Naive thymus-derived CD8-positive, alpha-beta T cell (primary cell): ENCODE measurements at regions not wholly inside any gene's neighbourhood (a gene's known extent, or its start where the extent isn't known, plus 50 kb on each side); places are given as distances from the start of the nearest gene placed in this dataset.
"Not testable (repeated sequence)": the region's sequence is repeated elsewhere in the genome, so short reads cannot be mapped to it uniquely, and the experiment has no call there.

Source experiments
- ATAC-seq, 2 donors: fragments of 150-1000 bp; cut with Tn5 transposase in 1 of 2; sonication (Bioruptor Pico), chemical (Tn5 transposase) in 1 of 2; 1 replicate in 1 of 2; 2 replicates in 1 of 2; pipeline ENCODE4 v1.10.0; 2021; ENCODE audit warnings: mild to moderate bottlenecking in 2 of 2, moderate library complexity in 2 of 2
- POLR2A ChIA-PET: fragments of 350-600 bp; sonication (Branson Sonifier 250); formaldehyde crosslinking; loops from one replicate; lab custom pipeline; 2021; ENCODE audit warnings: antibody characterized with exemption; lab: Charles Lee
- DNase-seq, 10 donors: peaks; one replicate each; pipeline versions ENCODE4 v3.0.0 to v3.0.0-alpha.2; 2020 to 2022
- H3K27ac Mint-ChIP-seq, 10 donors: one replicate each; pipeline ENCODE4 v1.8.0; 2020 to 2022; ENCODE audit warnings: mild to moderate bottlenecking in 10 of 10, mixed read lengths in 10 of 10, moderate library complexity in 4 of 10, inconsistent platforms in 1 of 10
- H3K27me3 Mint-ChIP-seq, 5 donors: one replicate each; pipeline ENCODE4 v1.8.0; 2021 to 2022; ENCODE audit warnings: mixed read lengths in 5 of 5
- H3K36me3 Mint-ChIP-seq, 3 donors: one replicate each; pipeline ENCODE4 v1.8.0; 2020 to 2022; ENCODE audit warnings: mixed read lengths in 3 of 3, mild to moderate bottlenecking in 2 of 3, inconsistent platforms in 1 of 3
- H3K4me1 Mint-ChIP-seq, 4 donors: one replicate each; pipeline ENCODE4 v1.8.0; 2021 to 2022; ENCODE audit warnings: mixed read lengths in 4 of 4
- H3K4me3 Mint-ChIP-seq, 10 donors: one replicate each; pipeline ENCODE4 v1.8.0; 2020 to 2022; ENCODE audit warnings: mild to moderate bottlenecking in 10 of 10, mixed read lengths in 10 of 10, moderate library complexity in 6 of 10, inconsistent platforms in 1 of 10
- H3K9me3 Mint-ChIP-seq, 9 donors: one replicate each; pipeline ENCODE4 v1.8.0; 2020 to 2022; ENCODE audit warnings: mixed read lengths in 9 of 9, mild to moderate bottlenecking in 3 of 9, inconsistent platforms in 1 of 9, moderate library complexity in 1 of 9

DNA sequence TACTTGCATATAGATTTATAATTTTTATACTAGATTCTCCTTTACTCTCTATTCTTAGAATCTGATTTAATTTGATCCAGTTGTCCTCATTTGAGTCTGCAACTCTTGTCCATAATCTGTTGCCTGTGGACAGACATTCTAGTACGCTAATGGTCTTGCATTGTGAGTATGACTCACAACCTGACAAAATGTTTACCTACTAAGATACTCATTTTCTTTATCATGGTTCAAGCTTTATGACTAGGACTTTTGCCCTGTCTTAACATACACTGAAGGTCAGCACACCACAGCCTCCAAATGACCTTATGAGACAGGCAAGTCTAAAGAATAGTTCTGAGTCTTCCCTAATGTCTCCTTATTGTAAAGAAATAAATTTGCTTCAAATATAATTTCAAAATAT is 142.3 kb upstream of the CDH7 start:
- Mint-ChIP-seq H3K36me3 (no peaks in the 10 kb centered on the region), H3K27ac (no peak overlapping the region), H3K4me1 (no peaks in the 10 kb centered on the region), H3K27me3 (no peaks in the 10 kb centered on the region), H3K4me3 (no peak overlapping the region), H3K9me3 (peaks cover 0 to 19% (median 10%) of the 10 kb centered on the region in 9 donors)
- no peak for DNase-seq
- POLR2A ChIA-PET, result no interaction called here
- ATAC-seq, result no peak

DNA sequence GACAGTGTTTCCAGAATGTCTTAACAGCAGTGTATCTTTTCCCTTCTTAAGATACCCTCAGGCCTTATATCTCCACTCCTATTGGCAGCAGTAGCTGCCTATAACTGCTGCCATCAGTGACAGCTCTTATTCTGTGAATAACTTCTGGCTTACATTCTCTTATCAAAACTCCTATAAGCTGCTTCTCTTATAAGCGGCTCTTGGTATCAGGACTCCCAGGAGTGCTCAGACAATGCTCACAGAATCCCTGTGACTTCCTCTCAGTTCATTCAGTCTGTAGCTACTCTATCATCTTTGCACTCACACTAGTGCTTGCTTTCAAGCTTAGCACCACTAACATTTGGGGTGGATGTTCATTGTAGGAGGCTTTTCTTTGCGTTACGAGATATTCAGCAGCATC is 143.7 kb upstream of the CDH7 start:
- Mint-ChIP-seq H3K4me1 (no peaks in the 10 kb centered on the region), H3K27me3 (no peaks in the 10 kb centered on the region), H3K36me3 (no peaks in the 10 kb centered on the region), H3K4me3 (no peak overlapping the region), H3K27ac (no peak overlapping the region), H3K9me3 (peaks cover 0 to 27% (median 10%) of the 10 kb centered on the region in 9 donors)
- ATAC-seq (no peak), DNase-seq (no peak)
- POLR2A ChIA-PET, result no interaction called here

DNA sequence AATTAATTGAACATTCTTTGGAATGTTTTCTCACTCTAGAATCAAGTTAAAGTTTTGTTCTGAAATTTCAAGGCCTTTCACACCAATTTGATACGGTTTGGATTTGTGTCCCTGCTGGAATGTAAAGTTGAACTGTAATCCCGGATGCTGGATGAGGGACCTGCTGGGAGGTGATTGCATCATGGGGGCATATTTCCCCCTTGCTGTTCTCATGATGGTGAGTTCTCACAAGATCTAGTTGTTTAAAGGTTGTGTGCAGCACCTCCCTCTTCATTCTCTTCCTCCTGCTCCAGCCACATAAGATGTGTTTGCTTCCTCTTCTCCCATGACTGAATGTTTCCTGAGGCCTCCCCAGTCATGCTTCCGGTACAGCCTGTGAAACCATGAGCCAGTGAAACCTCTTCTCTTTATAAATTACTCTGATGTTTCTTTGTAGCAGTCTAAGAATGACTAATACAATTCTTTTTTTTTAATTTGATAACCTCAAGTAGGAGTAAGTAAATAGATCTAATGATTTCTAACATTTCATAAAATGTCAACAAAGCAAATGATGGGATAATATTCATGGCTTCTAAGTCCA is 144.2 kb upstream of the CDH7 start:
- ATAC-seq (no peak), DNase-seq (no peak)
- H3K27me3 Mint-ChIP-seq, result no peaks in the 10 kb centered on the region
- peaks cover 0 to 29% (median 10%) of the 10 kb centered on the region in 9 donors for H3K9me3 Mint-ChIP-seq
- no peak overlapping the region for H3K27ac Mint-ChIP-seq
- no peaks in the 10 kb centered on the region for H3K4me1 Mint-ChIP-seq
- H3K36me3 Mint-ChIP-seq, result no peaks in the 10 kb centered on the region
- H3K4me3 Mint-ChIP-seq, result no peak overlapping the region
- POLR2A ChIA-PET, result no interaction called here

DNA sequence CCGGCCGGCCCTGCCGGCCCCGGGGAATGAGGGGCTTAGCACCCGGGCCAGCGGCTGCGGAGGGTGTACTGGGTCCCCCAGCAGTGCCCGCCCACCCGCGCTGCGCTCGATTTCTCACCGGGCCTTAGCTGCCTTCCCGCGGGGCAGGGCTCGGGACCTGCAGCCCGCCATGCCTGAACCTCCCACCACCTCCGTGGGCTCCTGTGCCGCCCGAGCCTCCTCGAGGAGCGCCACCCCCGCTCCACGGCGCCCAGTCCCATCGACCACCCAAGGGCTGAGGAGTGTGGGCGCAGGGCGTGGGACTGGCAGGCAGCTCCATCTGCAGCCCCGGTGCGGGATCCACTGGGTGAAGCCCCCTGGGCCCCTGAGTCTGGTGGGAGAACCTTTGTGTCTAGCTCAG is 145.5 kb upstream of the CDH7 start:
- ATAC-seq, H3K4me3 Mint-ChIP-seq, H3K27ac Mint-ChIP-seq, H3K4me1 Mint-ChIP-seq, DNase-seq, H3K27me3 Mint-ChIP-seq, H3K36me3 Mint-ChIP-seq, POLR2A ChIA-PET: not testable (repeated sequence)
- peaks cover 0 to 29% (median 9%) of the 10 kb centered on the region in 9 donors for H3K9me3 Mint-ChIP-seq

DNA sequence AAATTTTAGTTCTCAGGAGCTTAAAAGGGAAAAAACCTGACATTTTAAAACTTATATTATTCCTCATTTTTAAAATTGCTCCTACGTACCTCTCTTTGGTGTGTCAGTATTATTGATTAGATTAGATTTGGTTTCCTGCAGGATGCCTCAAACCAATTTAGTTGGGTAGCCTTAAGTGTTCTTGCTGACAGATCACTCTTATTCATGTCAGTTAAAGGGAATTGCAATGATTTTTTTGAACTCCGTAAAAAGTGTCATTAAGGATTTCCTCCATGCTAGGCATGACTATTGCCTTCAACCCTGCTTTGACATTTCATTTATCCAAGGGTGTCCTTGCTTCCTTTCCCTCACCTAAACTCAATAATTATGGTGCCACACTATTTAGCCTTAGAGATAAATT is 149.0 kb upstream of the CDH7 start:
- ATAC-seq, result no peak
- no peak overlapping the region for H3K4me3 Mint-ChIP-seq
- no peaks in the 10 kb centered on the region for H3K27me3 Mint-ChIP-seq
- DNase-seq, result no peak
- POLR2A ChIA-PET, result no interaction called here
- no peak overlapping the region for H3K27ac Mint-ChIP-seq
- H3K4me1 Mint-ChIP-seq, result no peaks in the 10 kb centered on the region
- H3K9me3 Mint-ChIP-seq, result peaks cover 0 to 15% (median 5%) of the 10 kb centered on the region in 9 donors
- no peaks in the 10 kb centered on the region for H3K36me3 Mint-ChIP-seq

DNA sequence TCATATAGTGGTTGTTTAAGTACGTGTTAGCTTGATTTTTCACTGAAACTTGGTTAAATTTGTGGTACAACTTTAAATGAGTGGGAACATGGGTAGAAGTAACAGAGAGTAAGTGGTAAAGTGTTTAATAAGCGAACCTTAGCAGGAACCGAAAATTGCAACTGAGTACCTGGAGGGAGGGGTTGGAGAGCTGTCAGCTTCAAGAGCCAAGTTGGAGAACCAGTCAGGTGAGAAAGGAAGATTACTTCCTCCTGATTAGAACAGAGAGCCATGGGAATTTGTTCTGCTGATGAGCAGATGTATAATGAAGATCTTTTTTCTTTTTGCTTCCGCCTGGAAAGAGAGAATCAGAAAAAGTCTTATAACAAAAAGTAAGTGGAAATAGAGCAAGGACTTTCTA is 158.4 kb upstream of the CDH7 start:
- ATAC-seq (no peak), DNase-seq (no peak)
- Mint-ChIP-seq H3K9me3 (peaks cover 0 to 17% (median 6%) of the 10 kb centered on the region in 9 donors), H3K27me3 (no peaks in the 10 kb centered on the region), H3K27ac (no peak overlapping the region), H3K36me3 (no peaks in the 10 kb centered on the region), H3K4me3 (no peak overlapping the region), H3K4me1 (no peaks in the 10 kb centered on the region)
- POLR2A ChIA-PET, result no interaction called here

DNA sequence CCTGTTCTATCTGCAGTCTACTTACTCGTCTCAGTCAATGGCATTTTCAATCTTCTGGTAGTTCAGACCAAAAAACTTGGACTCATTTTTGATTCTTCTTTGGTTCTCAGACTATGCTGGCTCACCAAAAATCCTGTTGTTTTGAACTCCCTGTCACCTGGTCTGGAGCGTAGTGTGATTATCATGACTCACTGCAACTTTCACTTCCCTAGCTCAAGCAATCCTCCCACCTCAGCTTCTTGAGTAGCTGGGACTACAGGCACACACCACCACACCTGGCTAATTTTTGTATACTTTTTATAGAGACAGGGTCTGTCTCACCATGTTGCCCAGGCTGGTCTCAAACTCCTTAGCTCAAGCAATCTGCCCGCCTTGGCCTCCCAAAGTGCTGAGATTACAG is 163.3 kb upstream of the CDH7 start:
- DNase-seq, result no peak
- Mint-ChIP-seq H3K27ac (no peak overlapping the region), H3K4me3 (no peak overlapping the region), H3K4me1 (no peaks in the 10 kb centered on the region), H3K27me3 (no peaks in the 10 kb centered on the region), H3K36me3 (no peaks in the 10 kb centered on the region), H3K9me3 (peaks cover 0 to 27% (median 7%) of the 10 kb centered on the region in 9 donors)
- POLR2A ChIA-PET, result no interaction called here
- no peak for ATAC-seq

DNA sequence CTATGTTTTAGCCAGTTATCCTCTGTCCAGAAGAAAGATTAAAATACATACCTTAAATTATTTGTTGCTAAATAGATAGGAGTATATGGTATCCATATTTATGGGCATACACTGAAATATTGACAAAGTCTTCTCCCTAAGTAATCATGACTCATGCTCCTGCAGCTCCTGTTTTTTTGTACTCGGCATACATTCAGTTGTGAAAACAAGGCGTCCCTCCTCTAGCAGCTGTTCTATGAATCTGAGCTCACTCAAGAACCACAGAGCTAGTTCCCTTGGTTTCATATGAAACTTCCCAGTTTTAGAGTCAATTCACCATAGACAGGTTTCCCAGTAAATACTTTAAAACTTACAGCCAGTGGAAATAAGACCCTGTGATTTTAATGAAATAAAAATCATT is 168.7 kb upstream of the CDH7 start:
- H3K4me3 Mint-ChIP-seq, ATAC-seq, POLR2A ChIA-PET, H3K36me3 Mint-ChIP-seq, H3K27me3 Mint-ChIP-seq, H3K27ac Mint-ChIP-seq, H3K4me1 Mint-ChIP-seq, DNase-seq: not testable (repeated sequence)
- peaks cover 2 to 27% (median 8%) of the 10 kb centered on the region in 9 donors for H3K9me3 Mint-ChIP-seq

DNA sequence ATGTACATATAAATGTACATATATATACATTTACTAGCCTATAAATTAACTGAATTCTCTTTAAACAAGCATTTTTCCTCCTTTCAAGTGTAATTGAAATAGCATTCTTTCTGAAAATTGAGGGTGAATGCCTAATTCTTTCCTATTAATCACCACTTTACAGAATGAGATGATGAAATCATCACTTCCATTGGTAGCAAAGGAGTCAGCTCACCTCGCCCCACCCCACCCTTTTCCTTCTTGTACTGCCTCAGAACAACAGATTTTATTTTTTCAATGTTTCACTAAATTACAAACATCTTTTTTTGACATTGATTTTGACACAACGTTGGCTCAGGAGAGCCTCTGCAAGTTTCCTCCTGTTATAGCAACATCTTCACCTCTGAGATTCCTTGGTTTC is 181.9 kb upstream of the CDH7 start:
- DNase-seq (no peak), ATAC-seq (no peak)
- Mint-ChIP-seq H3K4me3 (no peak overlapping the region), H3K27ac (no peak overlapping the region), H3K4me1 (no peaks in the 10 kb centered on the region), H3K36me3 (no peaks in the 10 kb centered on the region), H3K27me3 (no peaks in the 10 kb centered on the region), H3K9me3 (peaks cover 0 to 6% (median 0%) of the 10 kb centered on the region in 9 donors)
- POLR2A ChIA-PET, result no interaction called here

DNA sequence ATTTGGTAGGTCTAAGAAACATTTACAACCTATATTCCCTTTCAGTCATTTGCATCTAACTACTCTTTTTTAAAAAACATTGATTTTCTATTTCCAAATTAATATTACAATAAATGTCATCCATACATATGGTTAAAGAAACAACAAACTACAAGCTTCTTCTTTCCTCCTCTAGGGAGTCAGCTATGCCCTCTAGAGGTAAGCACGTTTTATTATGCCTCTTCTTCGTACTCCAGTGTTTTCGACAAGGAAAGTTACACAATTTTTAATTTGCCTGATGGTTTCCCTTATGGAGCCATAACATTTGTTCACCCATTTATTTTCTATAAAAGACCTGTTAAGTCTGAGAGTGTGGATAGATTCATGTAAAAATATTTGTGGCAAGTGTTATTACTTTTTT is 183.4 kb upstream of the CDH7 start:
- Mint-ChIP-seq H3K36me3 (no peaks in the 10 kb centered on the region), H3K27me3 (no peaks in the 10 kb centered on the region), H3K9me3 (peaks cover 0 to 6% (median 0%) of the 10 kb centered on the region in 9 donors), H3K4me1 (no peaks in the 10 kb centered on the region), H3K27ac (no peak overlapping the region), H3K4me3 (no peak overlapping the region)
- no peak for DNase-seq
- ATAC-seq, result no peak
- POLR2A ChIA-PET, result no interaction called here

DNA sequence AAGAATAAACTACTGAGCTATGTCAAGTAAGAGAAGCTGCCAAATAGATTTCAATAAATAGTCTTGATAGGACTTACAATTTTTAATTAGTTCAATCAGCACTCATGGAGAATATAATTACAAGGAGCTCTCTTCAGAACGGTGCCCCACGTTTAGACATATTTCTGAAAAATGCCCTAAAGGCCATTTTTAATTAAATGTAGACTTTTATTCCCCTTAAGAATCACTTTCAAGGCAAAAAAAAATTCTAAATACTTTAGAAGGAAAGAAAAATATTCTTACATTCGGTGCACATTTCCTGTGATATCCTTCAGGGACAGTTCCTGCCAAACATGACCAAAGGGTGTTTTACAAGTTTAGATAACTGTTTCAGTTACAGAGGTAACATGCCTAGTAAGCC is 202.5 kb upstream of the CDH7 start:
- no peaks in the 10 kb centered on the region for H3K36me3 Mint-ChIP-seq
- POLR2A ChIA-PET, result no interaction called here
- H3K27ac Mint-ChIP-seq, result no peak overlapping the region
- DNase-seq (no peak), ATAC-seq (no peak)
- peaks cover 0 to 12% (median 4%) of the 10 kb centered on the region in 9 donors for H3K9me3 Mint-ChIP-seq
- no peaks in the 10 kb centered on the region for H3K27me3 Mint-ChIP-seq
- H3K4me3 Mint-ChIP-seq, result no peak overlapping the region
- no peaks in the 10 kb centered on the region for H3K4me1 Mint-ChIP-seq

DNA sequence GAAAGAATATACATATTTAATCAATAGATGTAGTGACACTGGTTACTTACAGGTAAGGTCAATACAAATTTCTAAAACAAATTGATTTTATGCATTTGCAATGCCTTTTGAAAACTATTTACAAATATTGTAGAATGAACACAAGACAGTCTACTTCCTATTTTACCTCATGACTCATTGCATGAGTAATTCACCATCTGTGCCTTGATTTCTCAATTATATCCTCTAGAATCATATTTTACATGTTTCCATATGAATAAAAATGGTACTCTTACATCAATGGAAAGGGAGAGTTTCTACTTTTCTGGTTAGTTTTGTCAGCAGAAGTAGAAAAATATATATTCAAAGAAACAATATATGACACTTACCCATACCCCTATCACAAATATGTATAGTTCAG is 203.8 kb upstream of the CDH7 start:
- Mint-ChIP-seq H3K4me1 (no peaks in the 10 kb centered on the region), H3K27ac (no peak overlapping the region), H3K9me3 (peaks cover 0 to 9% (median 5%) of the 10 kb centered on the region in 9 donors), H3K4me3 (no peak overlapping the region), H3K27me3 (no peaks in the 10 kb centered on the region), H3K36me3 (no peaks in the 10 kb centered on the region)
- ATAC-seq (no peak), DNase-seq (no peak)
- POLR2A ChIA-PET, result no interaction called here

DNA sequence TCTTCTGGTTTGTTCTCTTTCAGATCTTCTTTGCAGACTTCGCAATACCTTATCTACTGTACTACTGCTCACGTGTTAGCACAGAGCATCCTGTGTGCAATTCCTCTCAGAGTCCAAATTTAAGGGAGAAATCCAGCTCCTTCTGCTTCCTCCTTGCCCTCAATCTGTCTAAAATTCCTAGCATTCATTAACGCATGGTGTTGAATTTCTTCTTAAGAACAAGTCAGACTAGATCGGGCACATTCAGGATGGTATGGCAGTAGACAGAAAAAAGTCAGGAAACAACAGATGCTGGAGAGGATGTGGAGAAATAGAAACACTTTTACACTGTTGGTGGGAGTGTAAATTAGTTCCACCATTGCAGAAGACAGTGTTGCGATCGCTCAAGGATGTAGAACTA is 206.1 kb upstream of the CDH7 start:
- Mint-ChIP-seq H3K4me1 (no peaks in the 10 kb centered on the region), H3K9me3 (peaks cover 0 to 10% (median 6%) of the 10 kb centered on the region in 9 donors), H3K27me3 (no peaks in the 10 kb centered on the region), H3K27ac (no peak overlapping the region), H3K36me3 (no peaks in the 10 kb centered on the region), H3K4me3 (no peak overlapping the region)
- POLR2A ChIA-PET, result no interaction called here
- no peak for ATAC-seq
- no peak for DNase-seq

DNA sequence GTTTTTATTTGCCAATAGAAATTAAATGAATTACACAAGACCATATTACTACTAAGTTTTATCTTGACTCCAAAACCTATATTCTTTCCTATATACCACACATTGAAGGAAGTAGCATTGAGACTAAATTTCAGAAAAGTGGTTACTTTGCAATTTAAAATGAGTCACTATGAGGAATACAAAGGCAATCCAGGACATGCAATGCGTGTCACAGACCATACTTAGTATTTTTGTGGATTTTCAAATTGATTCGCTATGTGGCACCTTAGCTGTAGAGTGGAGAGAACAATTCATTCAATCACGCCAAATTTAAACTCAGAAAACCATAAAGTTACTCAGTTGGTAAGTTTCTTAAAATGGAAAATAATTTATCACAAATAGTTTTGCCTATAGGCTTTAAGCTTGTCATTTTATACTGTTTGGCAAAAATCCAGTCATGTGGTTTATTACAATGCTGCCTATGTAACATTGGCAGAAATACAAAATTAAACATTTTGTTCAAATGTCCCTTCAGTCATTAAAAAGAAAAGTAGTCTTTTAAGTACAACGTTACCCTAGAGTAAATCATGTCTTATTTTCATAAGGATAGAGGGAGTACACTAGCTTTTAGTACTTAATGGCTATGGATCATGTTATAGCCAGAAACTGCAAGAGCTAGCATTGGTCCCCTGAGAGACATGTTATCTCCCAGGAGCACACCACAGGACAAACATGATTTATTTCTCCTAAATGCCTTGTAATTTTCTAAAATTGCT is 222.8 kb upstream of the CDH7 start:
- POLR2A ChIA-PET, result no interaction called here
- Mint-ChIP-seq H3K4me3 (no peak overlapping the region), H3K27ac (no peak overlapping the region), H3K27me3 (no peaks in the 10 kb centered on the region), H3K4me1 (no peaks in the 10 kb centered on the region), H3K36me3 (no peaks in the 10 kb centered on the region), H3K9me3 (peaks cover 0 to 43% (median 11%) of the 10 kb centered on the region in 9 donors)
- ATAC-seq (no peak), DNase-seq (no peak)
